Pons (tissue), 1 donor: ENCODE measurements at regions not wholly inside any gene's neighbourhood (a gene's known extent, or its start where the extent isn't known, plus 50 kb on each side); places are given as distances from the start of the nearest gene placed in this dataset.

Experiments used
- DNase-seq: peaks from one replicate; pipeline ENCODE4 v3.0.0-alpha.2; 2016; ENCODE audit warnings: low spot score

- no peak for DNase-seq
Observed at GRCh38 chr12:24226745-24227350, 277.4 kb upstream of the SOX5 start.

- DNase-seq: no peak
Observed at GRCh38 chr12:24224401-24224800, 274.9 kb upstream of the SOX5 start.

DNA sequence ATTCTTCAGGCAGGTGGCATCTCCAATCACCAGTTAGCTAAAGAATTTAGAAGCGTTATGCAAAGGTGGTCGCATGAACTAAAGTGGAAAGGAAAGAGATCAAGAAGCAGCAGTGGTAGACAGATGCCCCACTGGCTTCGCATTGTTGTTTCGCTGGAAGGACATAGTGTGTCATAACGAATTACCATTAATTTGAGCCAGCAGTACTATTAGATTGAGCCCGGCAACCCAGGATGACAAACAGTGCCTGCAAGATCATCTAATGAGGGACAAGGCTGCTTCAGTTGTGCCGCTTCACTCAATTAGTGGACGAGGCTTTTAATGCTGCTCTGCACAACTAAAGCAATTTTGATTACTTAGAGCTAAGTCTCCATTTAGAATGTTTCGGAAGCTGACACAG, 274.5 kb upstream of the SOX5 start:
- no peak for DNase-seq

- no peak for DNase-seq
Observed at GRCh38 chr12:24222968-24223367, 273.5 kb upstream of the SOX5 start.

DNA sequence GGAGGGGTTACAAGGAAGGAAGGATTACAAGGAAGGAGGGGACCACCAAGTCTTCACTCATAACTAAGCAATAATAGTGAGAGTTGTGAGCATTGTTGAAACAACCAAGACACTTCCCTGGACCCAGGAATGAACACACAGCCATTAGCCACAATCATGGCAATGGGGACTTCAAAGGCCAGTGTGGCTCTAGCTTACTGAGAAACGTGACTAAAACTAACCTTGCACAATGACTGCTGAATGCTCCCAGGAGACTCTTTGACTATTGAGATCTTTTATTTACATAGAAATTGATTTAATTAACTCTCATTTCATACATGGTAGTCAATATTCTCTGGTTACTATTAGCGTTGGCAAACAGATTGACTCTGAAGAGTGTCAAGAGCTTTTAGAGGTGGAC, 263.0 kb upstream of the SOX5 start:
- DNase-seq: no peak

DNA sequence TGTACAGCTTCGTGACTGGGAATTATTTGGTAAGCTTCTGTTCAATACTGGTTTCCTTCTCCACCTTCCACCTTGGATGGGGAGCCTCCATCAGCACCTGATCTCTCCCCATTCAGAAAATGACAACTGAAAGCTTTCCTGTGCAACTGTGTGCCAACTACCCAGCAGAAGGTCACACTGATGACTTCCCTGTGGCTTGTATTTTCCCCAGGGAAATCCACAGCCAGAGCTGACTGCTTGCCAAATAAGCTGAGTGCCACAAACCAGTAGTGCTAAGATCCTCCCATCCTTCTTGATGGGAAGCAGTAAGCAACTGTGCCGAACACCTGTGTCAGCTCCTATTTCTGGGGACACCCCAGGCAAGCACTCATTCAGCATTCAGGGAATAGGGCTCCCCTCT, 257.2 kb upstream of the SOX5 start:
- DNase-seq: no peak

DNA sequence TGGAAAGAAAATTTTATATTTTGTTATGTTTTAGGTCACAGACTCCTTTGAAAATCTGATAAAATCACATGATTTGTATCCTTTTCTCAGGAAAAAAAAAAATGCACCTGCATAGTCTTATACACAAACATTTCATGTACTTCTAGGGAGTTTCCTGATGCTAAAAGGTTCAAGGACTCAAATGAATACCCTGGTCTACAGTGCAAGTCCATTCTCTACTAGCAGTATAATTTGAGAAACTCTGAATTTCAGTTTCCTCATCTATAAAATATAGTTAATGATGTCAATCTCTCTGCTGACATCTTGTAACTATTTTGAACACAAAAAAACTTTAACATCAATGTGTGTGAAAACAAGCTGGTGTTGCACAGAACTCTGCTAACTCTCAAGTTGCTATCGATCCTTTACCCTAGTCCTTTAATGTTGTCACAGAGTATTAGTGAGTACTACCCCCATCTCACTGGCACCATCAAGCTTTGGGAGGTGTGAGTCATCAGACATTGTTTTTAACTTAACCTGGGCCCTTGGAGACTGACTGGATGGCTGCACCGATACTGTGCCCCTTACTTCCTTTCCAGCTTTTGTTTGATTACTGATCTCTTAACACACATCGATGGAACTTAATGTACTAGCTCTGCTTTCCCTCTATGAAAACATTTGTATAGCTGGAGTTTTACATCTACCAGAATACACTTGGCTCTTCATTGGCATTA, 251.9 kb upstream of the SOX5 start:
- no peak for DNase-seq

GRCh38 chr12:24200010-24200409, 250.5 kb upstream of the SOX5 start:
- no peak for DNase-seq

GRCh38 chr12:24198936-24199671, 249.6 kb upstream of the SOX5 start:
- no peak for DNase-seq

- no peak for DNase-seq
Observed at GRCh38 chr12:24198070-24198469, 248.6 kb upstream of the SOX5 start.

DNA sequence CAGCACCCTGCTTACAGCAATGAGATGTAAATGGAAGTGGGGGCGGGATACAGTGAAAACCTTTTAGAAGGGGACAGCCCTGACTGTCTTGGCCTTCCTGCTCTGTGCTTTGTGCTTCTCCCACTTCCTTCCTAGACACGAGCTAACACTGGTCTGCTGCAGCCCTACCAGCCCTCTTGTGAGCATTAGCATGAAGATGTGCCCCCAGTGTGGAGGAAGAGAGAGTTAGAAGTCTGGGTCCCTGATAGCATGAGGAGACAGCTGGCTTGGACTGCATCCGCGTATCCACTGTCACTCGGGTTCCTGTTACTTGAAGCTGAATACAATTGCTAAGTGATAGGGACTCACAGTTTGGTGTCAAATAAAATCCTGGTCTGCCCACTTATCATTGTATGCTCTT, 248.1 kb upstream of the SOX5 start:
- no peak for DNase-seq

- DNase-seq: no peak
Observed at GRCh38 chr12:24195063-24195462, 245.6 kb upstream of the SOX5 start.

DNA sequence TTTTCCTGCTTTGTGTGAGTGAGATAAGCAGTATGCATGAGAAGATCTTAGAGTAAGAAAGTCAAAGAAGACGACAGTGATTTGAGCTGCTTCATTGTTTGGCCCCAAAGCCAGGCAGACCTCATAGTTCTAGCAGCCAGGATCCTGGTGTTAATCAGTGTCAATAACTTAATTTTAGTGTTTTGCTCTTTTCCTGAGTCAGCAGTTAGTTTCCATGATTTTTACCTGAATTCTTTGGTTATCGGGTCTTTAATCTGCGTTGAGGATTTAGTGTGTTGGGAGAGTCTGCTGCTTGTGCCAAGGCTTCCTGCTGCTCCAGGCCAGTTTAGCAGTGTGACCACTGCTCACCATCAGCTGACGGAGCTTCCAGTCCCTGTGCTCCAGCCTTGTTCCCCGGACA, 241.6 kb upstream of the SOX5 start:
- no peak for DNase-seq

- DNase-seq: no peak
Observed at GRCh38 chr12:24185782-24186181, 236.3 kb upstream of the SOX5 start.

- peak; percentile 6 for DNase-seq
Observed at GRCh38 chr12:24177889-24178288, 228.4 kb upstream of the SOX5 start.

DNA sequence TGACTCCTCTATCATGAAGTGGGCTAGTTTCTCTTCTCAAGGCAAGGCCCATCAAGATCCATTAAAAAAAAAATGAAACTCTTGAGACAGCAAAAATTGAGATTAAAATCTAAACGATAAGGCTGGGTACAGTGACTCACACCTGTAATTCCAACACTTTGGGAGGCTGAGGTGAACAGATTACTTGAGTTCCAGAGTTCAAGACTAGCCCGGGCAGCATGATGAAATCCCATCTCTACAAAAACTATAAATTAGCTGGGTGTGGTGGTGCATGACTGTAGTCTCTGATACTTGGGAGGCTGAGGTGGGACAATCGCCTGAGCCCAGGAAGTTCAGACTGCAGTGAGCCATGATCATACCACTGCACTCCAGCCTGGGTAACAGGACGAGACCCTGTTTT, 226.5 kb upstream of the SOX5 start:
- DNase-seq: no peak

DNA sequence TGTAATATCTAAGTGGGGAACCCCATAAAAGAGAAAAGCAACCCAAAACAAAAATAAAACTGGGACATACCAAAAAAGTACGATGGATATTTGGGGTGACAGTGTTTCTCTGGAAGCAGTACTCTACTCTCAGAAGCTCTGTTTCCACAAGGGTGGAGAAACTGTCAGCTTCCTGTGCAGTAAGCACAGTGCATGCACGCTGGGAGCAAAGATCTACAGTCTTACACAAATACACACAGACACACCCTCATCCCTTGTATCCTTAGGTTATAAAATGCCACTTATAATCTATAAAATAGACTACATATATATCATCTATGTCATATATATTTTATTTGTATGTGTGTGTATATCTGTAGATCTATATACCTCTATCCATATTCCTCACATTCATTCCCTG, 225.8 kb upstream of the SOX5 start:
- no peak for DNase-seq

GRCh38 chr12:24173067-24173466, 223.6 kb upstream of the SOX5 start:
- DNase-seq: no peak

DNA sequence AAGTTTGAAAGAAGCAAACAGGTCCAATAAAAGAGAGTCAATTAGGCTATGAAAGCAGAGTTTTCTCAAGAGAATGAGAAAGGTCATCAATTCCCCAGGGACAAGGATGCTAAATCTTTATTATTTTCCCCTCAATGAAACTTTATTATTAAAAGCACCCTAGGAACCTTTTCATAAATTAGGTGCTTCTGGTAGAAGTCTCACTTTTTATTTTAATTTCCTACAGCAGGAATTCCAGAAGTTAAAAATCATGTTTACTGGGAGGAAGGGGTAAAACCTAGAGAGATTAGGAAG, 223.2 kb upstream of the SOX5 start:
- no peak for DNase-seq

DNA sequence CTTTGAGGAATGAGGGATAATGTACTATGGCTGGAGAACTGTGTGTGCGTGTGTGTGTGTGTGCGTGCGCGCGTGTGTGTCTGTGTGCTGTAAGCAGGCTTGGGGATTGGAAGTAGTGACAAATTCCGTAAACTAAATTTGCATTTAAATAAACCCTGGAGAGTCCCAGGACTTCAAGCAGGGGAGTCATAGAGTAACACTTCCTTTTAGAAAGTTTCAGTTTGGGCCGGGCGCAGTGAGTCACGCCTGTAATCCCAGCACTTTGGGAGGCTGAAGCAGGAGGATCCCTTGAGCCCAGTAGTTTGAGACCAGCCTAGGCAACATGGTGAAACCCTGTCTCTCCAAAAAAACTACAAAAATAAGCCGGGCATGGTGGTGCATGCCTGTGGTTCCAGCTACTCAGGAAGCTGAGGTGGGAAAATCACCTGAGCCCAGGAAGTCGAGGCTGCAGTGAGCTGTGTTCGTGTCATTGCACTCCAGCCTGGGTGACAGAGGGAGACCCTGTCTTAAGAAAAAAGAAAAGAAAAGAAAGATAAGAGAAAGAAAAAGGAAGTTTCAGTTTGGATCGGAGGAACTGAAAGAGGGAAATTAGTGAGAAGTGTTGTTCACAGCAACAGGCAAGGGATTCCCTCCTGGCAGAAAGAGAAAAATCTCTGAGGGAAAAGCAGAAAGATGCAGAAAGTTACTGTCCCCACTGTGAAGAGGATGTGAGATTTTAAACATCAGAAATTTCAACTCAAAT, 222.7 kb upstream of the SOX5 start:
- DNase-seq: no peak

DNA sequence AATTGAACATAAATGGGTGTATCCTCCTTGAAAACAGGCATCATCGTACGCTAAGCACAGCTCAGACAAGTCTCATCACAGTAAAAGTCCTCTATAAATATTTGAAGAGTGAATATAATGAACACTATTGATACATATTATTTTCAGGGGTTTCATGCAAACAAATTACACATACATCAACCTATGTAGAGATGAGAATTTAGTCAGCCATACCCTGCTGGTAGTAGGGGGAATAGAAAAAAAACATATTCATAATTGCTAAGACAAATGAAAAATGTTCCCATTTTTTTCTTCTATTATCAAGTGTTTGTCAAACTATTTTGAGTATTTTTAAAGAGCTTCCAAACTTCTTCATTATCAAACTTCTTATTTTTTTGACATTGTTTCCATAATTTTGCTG, 205.6 kb upstream of the SOX5 start:
- no peak for DNase-seq

DNA sequence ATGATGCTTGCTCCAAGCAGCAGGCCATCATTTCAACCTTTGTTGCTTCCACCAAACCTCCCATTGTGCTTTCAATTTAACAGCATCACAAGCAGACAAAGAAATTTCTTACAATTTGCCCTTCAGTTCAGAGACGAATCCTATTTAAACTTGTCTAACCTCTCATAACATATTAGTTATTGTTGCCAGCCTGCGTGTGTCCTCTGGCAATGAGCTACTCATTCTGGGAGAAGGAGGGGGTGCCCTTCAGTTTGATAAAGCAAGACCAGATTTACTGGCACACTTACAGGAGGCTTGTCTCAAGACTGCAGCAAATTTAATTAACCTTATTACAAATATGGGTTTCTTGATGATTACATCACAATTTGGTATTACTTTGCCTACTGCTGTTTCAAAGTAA, 203.6 kb upstream of the SOX5 start:
- DNase-seq: no peak

DNA sequence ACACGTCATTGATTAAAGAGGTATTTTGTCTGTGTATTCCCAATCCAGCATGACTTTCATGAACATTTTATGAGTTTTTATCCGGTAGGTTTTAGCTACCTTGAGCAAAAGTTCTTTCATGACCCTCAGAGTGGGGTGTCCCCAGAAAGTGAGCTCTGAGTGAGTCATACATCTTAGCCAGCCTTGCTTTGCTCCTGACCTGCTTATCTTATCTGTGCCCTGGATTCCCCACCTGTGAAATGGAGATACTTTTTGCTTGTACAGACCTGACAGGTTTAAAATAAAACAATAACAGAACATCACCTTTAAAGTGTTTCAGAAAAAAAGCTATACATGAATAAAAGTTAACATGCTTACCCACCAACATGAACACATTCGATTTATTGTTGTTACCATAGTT, 202.8 kb upstream of the SOX5 start:
- no peak for DNase-seq
